SJCRH30 (cell line): ENCODE measurements at regions not wholly inside any gene's neighbourhood (a gene's known extent, or its start where the extent isn't known, plus 50 kb on each side); places are given as distances from the start of the nearest gene placed in this dataset.

Experiments
- DNase-seq, 2 experiments: peaks; one replicate each; pipeline ENCODE4 v3.0.0-alpha.2; 2015 to 2020
- H3K27ac ChIP-seq: fragments of 250-450 bp; sonication (Bioruptor Pico); 2 replicates; pipeline ENCODE4 v1.5.1; 2020; ENCODE audit warnings: mild to moderate bottlenecking, moderate library complexity
- H3K27me3 ChIP-seq: fragments of 250-450 bp; sonication (Bioruptor Pico); 2 replicates; pipeline ENCODE4 v1.5.1; 2020; ENCODE audit warnings: mild to moderate bottlenecking, moderate library complexity
- H3K36me3 ChIP-seq: fragments of 250-450 bp; sonication (Bioruptor Pico); 2 replicates; pipeline ENCODE4 v1.5.1; 2020; ENCODE audit warnings: mild to moderate bottlenecking, moderate library complexity
- H3K4me1 ChIP-seq: fragments of 250-450 bp; sonication (Bioruptor Pico); 2 replicates; pipeline ENCODE4 v1.5.1; 2020; ENCODE audit warnings: mild to moderate bottlenecking, moderate library complexity
- H3K4me3 ChIP-seq: fragments of 250-450 bp; sonication (Bioruptor Pico); 2 replicates; pipeline ENCODE4 v1.5.1; 2020; ENCODE audit warnings: mild to moderate bottlenecking, moderate library complexity
- H3K9me3 ChIP-seq: fragments of 250-450 bp; sonication (Bioruptor Pico); replicated peaks from 2 replicates; pipeline ENCODE4 v1.5.1; 2020; ENCODE audit warnings: mild to moderate bottlenecking, moderate library complexity

- H3K27me3 ChIP-seq: no peaks in the 10 kb centered on the region
- H3K36me3 ChIP-seq: no peaks in the 10 kb centered on the region
- H3K4me1 ChIP-seq: no peaks in the 10 kb centered on the region
- H3K9me3 ChIP-seq: no peaks in the 10 kb centered on the region
- H3K27ac ChIP-seq: no peak overlapping the region
- DNase-seq: no peak
- H3K4me3 ChIP-seq: no peak overlapping the region
These were observed 410.9 kb downstream of the PDGFC start for GRCh38 chr4:156560701-156561100.

GRCh38 chr4:156559346-156559745 is 412.3 kb downstream of the PDGFC start:
- Histone ChIP-seq H3K36me3 (no peaks in the 10 kb centered on the region), H3K27ac (no peak overlapping the region), H3K9me3 (no peaks in the 10 kb centered on the region), H3K4me3 (no peak overlapping the region; the same call in 1 of the 2 replicates), H3K27me3 (no peaks in the 10 kb centered on the region), H3K4me1 (no peaks in the 10 kb centered on the region)
- no peak for DNase-seq

GRCh38 chr4:156558373-156559025 is 413.1 kb downstream of the PDGFC start:
- peak; percentile 37 to 55 for DNase-seq
- Histone ChIP-seq H3K4me3 (no peak overlapping the region), H3K27ac (no peak overlapping the region), H3K36me3 (no peaks in the 10 kb centered on the region), H3K27me3 (no peaks in the 10 kb centered on the region), H3K9me3 (no peaks in the 10 kb centered on the region), H3K4me1 (no peaks in the 10 kb centered on the region)

- Histone ChIP-seq H3K36me3 (no peaks in the 10 kb centered on the region), H3K4me3 (no peak overlapping the region), H3K27me3 (no peaks in the 10 kb centered on the region), H3K4me1 (no peaks in the 10 kb centered on the region), H3K9me3 (no peaks in the 10 kb centered on the region), H3K27ac (no peak overlapping the region)
- DNase-seq: no peak
These were observed 413.7 kb downstream of the PDGFC start for GRCh38 chr4:156557920-156558319.

GRCh38 chr4:156556336-156556735 is 415.3 kb downstream of the PDGFC start:
- Histone ChIP-seq H3K4me1 (no peaks in the 10 kb centered on the region), H3K4me3 (no peak overlapping the region), H3K27me3 (no peaks in the 10 kb centered on the region), H3K27ac (no peak overlapping the region), H3K9me3 (no peaks in the 10 kb centered on the region), H3K36me3 (no peaks in the 10 kb centered on the region)
- DNase-seq: no peak

- DNase-seq: no peak
- H3K4me1 ChIP-seq: no peaks in the 10 kb centered on the region
- H3K27me3 ChIP-seq: no peaks in the 10 kb centered on the region
- H3K9me3 ChIP-seq: no peaks in the 10 kb centered on the region
- H3K27ac ChIP-seq: no peak overlapping the region
- H3K4me3 ChIP-seq: no peak overlapping the region
- no peaks in the 10 kb centered on the region for H3K36me3 ChIP-seq
These were observed 417.9 kb downstream of the PDGFC start for GRCh38 chr4:156553659-156554058.

GRCh38 chr4:156547891-156548290 is 423.7 kb downstream of the PDGFC start:
- Histone ChIP-seq H3K4me1 (no peaks in the 10 kb centered on the region), H3K36me3 (no peaks in the 10 kb centered on the region), H3K9me3 (no peaks in the 10 kb centered on the region), H3K4me3 (no peak overlapping the region), H3K27me3 (no peaks in the 10 kb centered on the region), H3K27ac (no peak overlapping the region)
- DNase-seq: no peak

- no peak overlapping the region for H3K4me3 ChIP-seq
- H3K27me3 ChIP-seq: no peaks in the 10 kb centered on the region
- H3K27ac ChIP-seq: no peak overlapping the region
- no peaks in the 10 kb centered on the region for H3K4me1 ChIP-seq
- no peaks in the 10 kb centered on the region for H3K36me3 ChIP-seq
- no peak for DNase-seq
- no peaks in the 10 kb centered on the region for H3K9me3 ChIP-seq
These were observed 424.2 kb downstream of the PDGFC start for GRCh38 chr4:156547439-156547838.

- Histone ChIP-seq H3K4me3 (no peak overlapping the region), H3K4me1 (no peaks in the 10 kb centered on the region), H3K27me3 (no peaks in the 10 kb centered on the region), H3K27ac (no peak overlapping the region), H3K36me3 (no peaks in the 10 kb centered on the region), H3K9me3 (no peaks in the 10 kb centered on the region)
- no peak for DNase-seq
These were observed 426.4 kb downstream of the PDGFC start for GRCh38 chr4:156545003-156545785.

- Histone ChIP-seq H3K9me3 (no peaks in the 10 kb centered on the region), H3K27ac (no peak overlapping the region), H3K27me3 (no peaks in the 10 kb centered on the region), H3K36me3 (no peaks in the 10 kb centered on the region), H3K4me3 (no peak overlapping the region), H3K4me1 (no peaks in the 10 kb centered on the region)
- DNase-seq: no peak
These were observed 432.2 kb downstream of the PDGFC start for GRCh38 chr4:156539376-156539775.

- Histone ChIP-seq H3K27me3 (no peaks in the 10 kb centered on the region), H3K27ac (no peak overlapping the region), H3K9me3 (no peaks in the 10 kb centered on the region), H3K36me3 (no peaks in the 10 kb centered on the region), H3K4me3 (no peak overlapping the region), H3K4me1 (no peaks in the 10 kb centered on the region)
- DNase-seq: no peak
These were observed 432.8 kb downstream of the PDGFC start for GRCh38 chr4:156538651-156539257.

GRCh38 chr4:156538210-156538609 is 433.4 kb downstream of the PDGFC start:
- H3K36me3 ChIP-seq: no peaks in the 10 kb centered on the region
- no peak overlapping the region for H3K4me3 ChIP-seq
- H3K4me1 ChIP-seq: no peaks in the 10 kb centered on the region
- DNase-seq: no peak
- H3K27me3 ChIP-seq: no peaks in the 10 kb centered on the region
- no peak overlapping the region for H3K27ac ChIP-seq
- H3K9me3 ChIP-seq: no peaks in the 10 kb centered on the region

GRCh38 chr4:156537286-156537685 is 434.3 kb downstream of the PDGFC start:
- no peak overlapping the region for H3K27ac ChIP-seq
- H3K4me3 ChIP-seq: no peak overlapping the region
- H3K4me1 ChIP-seq: no peaks in the 10 kb centered on the region
- H3K36me3 ChIP-seq: no peaks in the 10 kb centered on the region
- H3K9me3 ChIP-seq: no peaks in the 10 kb centered on the region
- no peak for DNase-seq
- H3K27me3 ChIP-seq: no peaks in the 10 kb centered on the region

- Histone ChIP-seq H3K27me3 (no peaks in the 10 kb centered on the region), H3K27ac (no peak overlapping the region), H3K9me3 (no peaks in the 10 kb centered on the region), H3K4me3 (no peak overlapping the region), H3K36me3 (no peaks in the 10 kb centered on the region), H3K4me1 (no peaks in the 10 kb centered on the region)
- no peak for DNase-seq
These were observed 434.9 kb downstream of the PDGFC start for GRCh38 chr4:156536661-156537060.

GRCh38 chr4:156534205-156534604 is 437.4 kb downstream of the PDGFC start:
- no peaks in the 10 kb centered on the region for H3K9me3 ChIP-seq
- H3K4me3 ChIP-seq: no peak overlapping the region
- no peaks in the 10 kb centered on the region for H3K36me3 ChIP-seq
- no peaks in the 10 kb centered on the region for H3K27me3 ChIP-seq
- no peak for DNase-seq
- no peak overlapping the region for H3K27ac ChIP-seq
- H3K4me1 ChIP-seq: no peaks in the 10 kb centered on the region
